ENCODE measurements at regions not wholly inside any gene's neighbourhood (a gene's known extent, or its start where the extent isn't known, plus 50 kb on each side); places are given as distances from the start of the nearest gene placed in this dataset.
"Not testable (repeated sequence)": the region's sequence is repeated elsewhere in the genome, so short reads cannot be mapped to it uniquely, and the experiment has no call there.

DNA sequence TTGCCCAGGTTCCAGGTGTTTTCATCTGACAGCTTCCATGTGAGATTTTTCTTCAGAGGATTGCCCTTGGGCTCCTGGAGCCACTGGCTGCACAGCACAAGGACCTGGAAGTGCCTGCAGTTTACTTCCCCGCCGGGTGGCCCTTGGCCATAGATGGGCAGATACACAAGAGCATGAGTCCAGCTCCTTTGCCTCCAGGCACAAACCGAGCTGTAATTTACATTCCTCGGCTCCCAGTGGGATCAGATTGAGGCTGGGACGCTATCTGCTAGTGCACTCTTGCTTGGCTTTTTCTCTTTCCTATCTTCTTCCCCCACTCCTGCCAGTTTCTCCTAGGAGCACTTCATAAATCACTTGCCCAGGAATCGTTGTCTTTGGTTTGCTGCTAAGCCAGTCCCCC is 85.4 kb upstream of the RALY start:
- DNase-seq (ENCODE audit: low read depth in 4 of 4, low spot score in 1 of 4): no peak

DNA sequence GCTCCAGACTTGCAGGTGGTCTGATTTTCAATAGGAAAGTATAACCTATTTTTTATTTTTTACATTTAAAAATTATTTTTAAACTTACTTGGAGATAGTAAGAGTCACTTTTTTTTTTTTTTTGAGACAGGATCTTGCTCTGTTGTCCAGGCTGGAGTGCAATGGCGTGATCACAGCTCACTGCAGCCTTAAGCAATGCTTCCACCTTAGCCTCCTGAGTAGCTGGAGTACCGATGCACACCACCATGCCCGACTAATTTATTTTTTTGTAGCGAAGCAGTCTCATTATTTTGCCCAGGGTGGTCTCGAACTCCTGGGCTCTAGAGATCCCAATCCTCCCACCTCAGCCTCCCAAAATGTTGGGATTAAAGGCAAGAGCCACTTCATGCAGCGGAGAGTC is 84.8 kb upstream of the RALY start:
- no peak for DNase-seq (ENCODE audit: low read depth in 4 of 4, low spot score in 1 of 4)

DNA sequence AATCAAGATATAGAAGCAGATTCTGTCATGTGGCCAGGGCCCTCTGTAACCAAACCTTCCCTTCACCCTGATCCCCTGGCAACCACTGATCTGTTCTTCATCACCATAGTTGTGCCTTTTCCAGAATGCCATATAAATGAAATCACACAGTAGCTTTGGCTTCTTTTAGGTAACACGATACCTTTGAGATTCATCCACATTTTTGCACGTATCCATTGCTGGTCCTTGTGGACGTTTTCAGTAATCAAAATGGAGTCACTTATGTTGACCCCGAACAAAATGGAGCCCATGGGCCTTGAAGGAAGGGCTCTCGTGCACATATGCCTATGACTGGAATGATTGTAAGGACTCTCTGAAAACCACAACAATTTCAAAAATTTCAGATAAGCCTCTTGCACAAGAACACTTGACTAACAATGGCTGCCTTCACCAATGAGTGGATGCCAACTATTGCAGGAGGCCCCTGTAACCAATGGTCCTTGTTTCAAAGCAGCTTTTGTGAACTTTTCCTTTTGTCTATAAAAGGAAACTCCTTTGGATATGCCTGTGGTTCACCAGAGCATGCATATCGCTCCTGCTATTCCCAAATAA is 84.3 kb upstream of the RALY start:
- DNase-seq (ENCODE audit: low read depth in 4 of 4, low spot score in 1 of 4): no peak

DNA sequence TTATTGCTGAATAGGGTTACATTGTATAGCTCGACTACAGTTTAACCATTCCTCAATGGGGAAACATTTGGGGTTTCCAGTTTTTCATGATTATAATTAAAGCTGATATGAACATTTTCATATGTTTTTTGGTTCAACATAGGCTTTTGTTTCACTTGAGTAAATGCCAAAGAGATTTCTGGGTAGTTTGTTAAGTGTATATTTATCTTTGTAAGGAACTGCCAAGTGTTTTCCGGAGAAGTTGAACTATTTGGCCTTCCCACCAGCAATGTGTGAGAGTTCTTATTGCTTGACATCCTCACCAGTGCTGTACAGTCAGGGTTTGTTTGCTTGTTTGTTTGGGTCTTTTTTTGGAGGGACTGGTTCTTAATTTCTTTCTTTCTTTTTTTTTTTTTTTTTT is 83.7 kb upstream of the RALY start:
- no peak for DNase-seq (ENCODE audit: low read depth in 4 of 4, low spot score in 1 of 4)

DNA sequence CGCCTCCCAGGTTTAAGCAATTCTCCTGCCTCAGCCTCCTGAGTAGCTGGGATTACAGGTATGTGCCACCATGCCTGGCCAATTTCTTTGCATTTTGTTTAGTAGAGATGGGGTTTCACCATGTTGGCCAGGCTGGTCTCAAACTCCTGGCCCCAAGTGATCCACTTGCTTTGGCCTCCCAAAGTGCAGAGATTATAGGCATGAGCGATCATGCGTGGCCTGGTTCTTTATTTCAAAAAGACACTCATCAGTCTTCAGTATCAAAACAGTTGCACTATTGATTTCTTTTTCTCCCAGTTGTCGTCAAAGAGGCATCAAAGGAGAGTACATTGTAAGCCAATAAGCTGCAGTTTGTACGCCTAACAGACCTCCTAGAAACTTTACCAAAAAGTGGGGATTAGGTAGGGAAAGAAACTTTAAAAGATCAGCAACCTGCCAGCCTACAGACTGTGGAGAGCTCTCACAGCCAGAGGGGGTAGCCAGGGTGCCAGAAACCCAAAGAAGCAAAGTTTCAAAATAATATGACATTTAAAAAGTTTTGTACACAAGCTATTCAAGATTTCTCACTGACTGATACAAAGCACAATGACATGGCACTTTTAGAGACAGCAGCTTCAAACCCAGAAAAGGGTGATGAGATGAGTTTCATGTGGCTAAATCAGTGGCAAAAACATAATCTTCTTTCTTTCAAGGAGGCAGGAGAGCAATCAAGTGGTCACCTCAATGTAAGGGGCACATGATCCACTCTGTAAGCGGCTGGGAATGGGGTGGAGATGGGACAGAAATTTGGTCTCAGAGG is 83.0 kb upstream of the RALY start:
- DNase-seq (ENCODE audit: low read depth in 4 of 4, low spot score in 1 of 4): no peak

DNA sequence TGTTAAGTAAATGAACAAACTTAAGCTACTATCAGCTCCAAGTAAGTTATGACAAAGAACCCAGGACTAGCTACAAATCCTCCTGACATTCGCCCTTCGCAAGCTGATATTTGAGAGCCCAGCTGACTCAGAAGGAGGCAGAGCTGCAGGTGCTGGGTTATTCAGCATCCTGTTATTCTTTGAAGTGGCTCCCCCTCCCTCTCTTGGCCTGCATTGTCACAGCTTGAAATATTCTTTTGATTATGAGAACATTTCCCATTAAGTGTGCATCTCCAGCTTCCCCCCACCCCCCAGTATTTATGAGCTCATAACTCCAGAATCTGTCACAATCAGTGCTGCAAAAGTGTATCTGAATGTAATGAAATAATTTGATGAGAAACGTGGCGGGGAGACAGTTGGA is 78.8 kb upstream of the RALY start:
- peak in 3 of 4 experiments; percentile 4 to 12 (median 11) for DNase-seq (ENCODE audit: low read depth in 4 of 4, low spot score in 1 of 4)

DNA sequence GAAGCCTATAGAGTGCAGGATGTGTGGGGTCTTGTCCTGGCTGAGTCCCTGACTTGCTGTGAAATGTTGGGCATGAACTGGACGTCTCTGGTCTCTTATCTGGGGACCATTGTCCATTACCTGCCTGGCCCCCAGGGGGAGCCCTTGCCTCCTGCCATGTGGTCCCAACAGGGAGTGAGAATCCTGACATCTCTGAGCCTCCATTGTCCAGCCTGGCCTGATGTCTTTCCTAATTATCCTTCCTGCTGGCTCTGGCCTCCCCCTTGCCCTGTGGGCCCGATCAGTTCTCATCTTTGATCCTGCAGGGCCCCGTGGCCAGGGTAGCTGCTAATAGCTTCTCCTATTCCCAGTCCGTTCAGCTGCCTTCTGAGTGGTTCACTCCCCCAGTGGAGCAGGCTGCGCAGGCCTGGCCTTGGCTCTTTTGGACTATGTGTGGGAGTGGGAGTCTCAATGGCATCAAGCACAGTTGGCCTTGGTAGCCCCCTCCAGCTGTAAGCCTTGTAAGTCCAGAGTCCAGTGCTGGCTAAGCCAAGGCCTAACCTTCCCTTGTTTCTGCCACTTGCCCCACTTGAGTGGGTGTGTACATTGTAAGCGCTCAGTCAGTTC is 77.9 kb upstream of the RALY start:
- peak in 3 of 4 experiments; percentile 34 to 42 (median 37) for DNase-seq (ENCODE audit: low read depth in 4 of 4, low spot score in 1 of 4)

DNA sequence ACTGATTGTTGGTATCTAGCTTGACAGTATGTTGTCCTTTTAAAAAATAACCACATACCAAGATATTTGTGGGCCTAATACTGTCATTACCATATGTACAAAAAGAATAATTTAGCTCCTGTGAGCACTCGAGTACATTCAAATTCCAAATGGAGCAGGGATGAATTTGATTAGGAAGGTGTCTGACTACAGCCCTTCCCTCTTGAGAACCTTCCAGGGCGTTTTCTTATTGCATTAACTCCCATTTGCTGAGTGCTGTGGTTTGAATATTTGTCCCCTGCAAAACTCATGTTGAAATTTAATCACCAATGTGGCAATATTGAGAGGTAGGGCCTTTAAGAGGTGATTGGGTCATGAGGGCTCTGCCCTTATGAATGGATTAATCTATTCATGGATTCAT is 76.9 kb upstream of the RALY start:
- DNase-seq (ENCODE audit: low read depth in 4 of 4, low spot score in 1 of 4): no peak

DNA sequence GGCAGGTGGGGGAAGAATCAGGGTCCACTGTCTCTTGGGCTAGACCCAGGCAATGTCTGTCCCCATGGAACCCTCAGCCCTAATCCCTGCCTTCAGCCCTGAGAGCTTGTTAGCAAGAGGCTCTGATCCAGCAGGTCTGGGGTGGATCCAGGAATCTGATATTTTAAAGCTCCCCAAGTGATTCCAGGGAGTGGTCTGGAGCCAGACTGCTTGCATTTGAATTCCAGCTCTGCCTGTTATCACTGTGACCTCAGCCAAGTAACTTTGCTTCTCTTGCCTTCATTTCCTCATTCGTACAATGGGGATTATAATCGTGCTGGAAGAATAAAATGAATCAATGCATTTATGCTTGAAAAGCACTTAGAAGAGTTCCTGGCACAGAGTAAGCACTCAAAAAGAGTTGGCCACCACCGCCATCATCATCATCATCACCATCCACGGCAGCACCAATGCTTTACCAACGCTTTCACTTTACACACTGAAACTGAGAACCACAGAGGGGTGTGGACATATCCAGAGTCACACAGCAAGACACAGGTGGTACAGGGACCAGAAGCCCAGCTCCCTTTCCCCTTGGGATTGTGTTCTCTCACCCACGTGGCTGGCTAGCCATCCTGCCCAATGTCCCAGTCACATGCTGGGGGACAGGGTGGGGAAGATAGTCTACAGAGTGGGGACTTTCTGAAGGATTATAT is 75.7 kb upstream of the RALY start:
- DNase-seq (ENCODE audit: low read depth in 4 of 4, low spot score in 1 of 4): no peak

DNA sequence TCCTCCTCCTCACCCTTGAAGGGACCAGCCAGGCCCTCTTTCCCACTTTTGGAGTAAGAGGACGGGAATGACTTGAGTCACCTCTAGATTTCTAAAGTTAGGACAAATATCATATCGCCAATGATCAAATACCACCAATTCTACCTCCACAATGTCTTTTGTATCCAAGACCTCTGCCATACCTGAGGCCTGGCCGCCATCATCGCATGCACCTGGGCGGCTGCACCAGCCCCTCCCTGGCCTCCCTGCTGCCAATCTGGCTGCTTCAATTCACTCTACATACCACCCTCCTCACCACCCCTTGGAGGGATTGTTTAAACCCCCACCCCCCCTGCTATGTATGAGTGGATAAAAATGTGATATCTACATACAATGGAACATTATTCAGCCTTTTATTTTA is 75.0 kb upstream of the RALY start:
- no peak for DNase-seq (ENCODE audit: low read depth in 4 of 4, low spot score in 1 of 4)

DNA sequence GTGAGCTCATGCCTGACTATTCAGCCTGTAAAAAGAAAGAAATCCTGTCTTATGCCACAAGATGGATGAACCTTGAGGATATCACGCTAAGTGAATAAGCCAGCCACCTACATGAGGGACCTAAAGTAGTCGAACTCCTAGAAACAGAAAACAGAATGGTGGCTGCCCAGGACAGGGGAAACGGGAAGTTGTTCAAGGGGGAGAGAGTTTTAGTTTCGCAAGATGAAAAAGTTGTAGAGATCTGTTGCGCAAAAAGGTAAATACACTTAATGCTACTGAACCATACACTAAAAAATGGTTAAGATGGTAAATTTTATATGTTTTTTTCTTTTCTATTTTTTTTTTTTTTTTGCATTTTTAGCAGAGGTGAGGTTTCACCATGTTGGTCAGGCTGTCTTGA is 74.1 kb upstream of the RALY start:
- DNase-seq (ENCODE audit: low read depth in 4 of 4, low spot score in 1 of 4): no peak

DNA sequence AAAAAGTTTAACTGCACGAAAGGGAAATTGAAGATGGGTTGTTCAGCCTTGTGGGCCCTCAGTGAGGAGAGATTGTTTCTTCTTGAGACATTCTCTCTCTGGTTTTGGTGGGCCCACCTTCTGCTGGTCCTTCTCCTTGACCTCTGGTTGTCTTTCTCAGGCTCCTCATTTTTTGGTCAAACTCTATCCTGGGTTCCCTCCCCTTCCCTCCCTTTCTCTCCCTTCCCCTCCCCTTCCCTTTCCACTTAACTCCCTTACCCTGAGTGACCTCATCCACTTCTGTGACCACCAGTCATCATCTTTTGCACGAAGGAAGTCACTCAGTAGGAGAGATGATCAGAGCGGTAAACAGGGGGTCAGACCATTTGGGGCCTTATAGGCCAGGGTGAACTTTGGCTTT is 71.5 kb upstream of the RALY start:
- DNase-seq (ENCODE audit: low read depth in 4 of 4, low spot score in 1 of 4): no peak

DNA sequence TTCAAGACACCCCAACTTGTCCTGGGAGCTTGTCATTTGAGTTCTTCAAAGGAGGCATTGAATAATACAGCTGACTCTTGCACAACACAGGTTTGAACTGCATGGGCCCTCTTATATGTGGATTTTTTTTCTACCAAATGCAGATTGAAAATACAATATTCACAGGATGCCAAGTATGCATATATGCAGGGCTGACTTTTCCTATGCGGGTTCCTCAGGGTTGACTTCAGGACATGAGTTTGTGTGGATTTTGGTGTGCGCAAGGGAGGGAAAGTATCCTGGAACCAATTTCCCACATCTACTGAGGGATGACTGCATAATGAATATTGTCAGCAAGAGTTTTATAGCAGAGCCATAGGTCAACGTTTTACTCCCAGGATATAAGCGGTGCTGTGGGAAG is 70.0 kb upstream of the RALY start:
- no peak for DNase-seq (ENCODE audit: low read depth in 4 of 4, low spot score in 1 of 4)

DNA sequence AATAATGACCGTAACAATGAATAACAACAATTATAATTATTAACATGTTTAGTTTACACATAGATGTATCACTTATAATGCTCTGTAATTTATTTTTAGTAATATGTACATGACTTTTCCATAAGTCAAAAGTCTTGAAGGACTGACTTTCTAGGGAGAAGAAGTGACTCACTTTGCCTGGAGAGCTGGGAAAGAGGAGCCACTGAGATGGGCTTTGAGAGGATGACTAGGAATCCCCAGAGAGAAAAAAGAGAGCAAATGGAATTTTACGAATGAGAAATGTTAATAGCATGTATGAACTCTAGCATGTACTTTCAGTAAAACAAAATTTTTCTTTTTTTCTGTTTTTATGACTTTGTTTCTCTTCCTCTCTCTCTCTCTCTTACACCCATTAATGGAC is 67.8 kb upstream of the RALY start:
- DNase-seq (ENCODE audit: low read depth in 4 of 4, low spot score in 1 of 4): no peak

DNA sequence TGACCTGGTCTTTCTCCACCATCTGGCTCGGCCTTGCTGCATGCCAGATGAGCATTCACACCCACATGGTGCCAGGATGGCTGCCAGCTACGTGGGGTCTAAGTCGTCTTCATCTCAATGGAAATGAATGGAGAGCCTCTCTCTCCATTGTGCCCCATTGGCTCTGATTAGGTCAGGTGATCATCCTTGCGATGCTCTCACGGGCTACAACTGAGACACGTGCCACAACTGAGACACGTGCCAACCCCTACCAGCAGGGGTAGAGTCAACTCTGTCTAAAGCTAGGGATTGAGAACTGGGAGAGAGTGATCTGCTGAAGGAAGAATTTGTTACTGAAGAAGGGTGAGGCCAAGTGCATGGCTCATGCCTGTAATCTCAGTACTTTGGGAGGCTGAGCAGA is 67.3 kb upstream of the RALY start:
- DNase-seq (ENCODE audit: low read depth in 4 of 4, low spot score in 1 of 4): no peak

DNA sequence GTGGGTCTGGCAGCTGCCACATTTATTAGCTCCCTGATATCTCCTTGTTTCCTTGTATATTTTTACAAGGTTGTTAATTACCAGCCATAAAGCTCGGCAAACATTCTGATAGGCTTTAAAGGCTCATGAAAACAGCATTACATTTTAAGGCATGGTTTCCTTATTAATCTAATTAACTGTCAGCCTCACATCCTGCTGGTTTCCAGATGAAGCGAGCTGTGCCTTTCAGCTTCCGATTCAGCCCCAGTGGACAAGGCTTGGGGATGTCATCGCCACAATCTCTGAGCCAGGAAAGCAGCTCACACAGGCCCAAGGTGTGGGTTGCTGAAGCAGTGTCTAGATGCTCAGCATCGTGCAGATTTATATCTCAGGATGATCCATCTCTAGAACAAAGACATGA is 66.0 kb upstream of the RALY start:
- DNase-seq (ENCODE audit: low read depth in 4 of 4, low spot score in 1 of 4): no peak

DNA sequence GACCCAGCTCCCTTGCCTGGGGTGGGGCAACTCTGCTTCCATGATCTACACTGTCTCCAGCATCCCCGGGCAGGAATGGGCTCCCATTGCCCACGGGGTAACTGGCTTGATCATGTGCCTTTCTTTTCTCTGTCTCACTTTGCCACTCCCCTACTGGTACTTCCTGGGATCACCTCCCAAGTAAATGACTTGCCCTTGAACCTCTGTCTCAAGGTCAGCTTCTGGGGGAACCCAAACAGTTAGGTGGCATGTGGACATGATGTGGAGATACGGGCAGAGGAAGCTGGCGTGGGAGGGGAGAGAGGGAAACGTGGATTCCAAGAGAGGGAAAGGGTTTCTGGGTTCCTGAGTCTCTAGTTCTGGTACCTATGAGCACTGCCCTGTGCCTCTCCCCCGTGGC is 63.8 kb upstream of the RALY start:
- no peak for DNase-seq (ENCODE audit: low read depth in 4 of 4, low spot score in 1 of 4)

DNA sequence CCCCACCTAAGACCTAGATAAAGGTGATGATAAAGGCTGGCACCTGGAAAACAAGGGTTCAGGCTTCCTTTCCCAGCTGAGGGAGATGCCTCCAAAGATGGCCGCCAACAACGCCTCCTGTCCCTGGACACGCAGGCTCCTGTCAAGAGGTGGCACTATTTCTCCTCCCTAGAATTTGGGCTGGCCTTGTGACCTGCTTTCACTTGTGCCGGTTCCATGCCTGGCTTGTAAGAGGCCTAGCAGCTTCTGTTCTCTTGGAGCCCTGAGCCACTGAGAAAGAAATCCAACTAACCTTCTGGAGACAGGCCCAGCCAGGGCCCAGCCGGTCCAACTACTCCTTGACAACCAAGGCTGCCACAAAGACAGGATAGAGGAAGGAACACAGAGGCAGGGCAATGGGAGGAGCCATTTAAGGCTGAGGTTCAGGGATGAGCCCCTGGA is 60.2 kb upstream of the RALY start:
- DNase-seq (ENCODE audit: low read depth in 4 of 4, low spot score in 1 of 4): peak; percentile 7 to 33 (median 14)

DNA sequence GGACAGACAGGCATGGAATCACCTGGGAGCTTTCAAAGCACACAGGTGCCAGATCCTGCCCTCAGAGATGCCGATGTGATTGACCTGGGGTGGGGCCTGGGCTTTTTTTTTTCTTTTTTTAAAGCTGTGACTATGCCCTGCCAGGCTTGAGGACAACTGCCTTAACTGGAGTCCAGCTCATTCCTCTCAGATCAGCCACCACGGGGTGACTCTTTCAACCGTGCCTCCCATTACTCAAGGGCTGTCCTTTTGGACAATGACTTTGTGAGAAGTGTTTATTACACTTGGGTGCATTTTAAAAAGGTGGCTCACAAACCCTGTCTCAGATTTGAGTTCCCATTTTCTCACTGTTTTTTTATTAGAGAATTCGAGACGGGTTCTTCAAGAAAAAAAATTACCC is 57.1 kb upstream of the RALY start:
- DNase-seq (ENCODE audit: low read depth in 4 of 4, low spot score in 1 of 4): no peak

DNA sequence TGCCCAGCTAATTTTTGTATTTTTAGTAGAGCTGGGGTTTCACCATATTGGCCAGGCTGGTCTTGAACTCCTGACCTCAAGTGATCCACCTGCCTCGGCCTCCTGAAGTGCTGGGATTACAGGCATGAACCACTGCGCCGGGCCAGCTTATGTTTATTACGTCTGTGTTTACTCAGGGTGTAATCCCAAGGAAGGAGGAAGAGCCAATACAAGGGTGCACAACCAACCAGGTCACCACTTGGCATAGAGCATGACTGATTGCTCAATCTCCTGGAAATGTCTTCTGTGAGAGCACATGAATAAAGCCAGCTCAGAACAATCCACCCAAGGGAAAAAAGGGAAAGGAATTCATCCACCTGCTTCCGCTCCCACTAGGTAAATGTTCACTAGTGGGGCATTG is 54.7 kb upstream of the RALY start:
- not testable (repeated sequence) for DNase-seq (ENCODE audit: low read depth in 4 of 4, low spot score in 1 of 4)

DNA sequence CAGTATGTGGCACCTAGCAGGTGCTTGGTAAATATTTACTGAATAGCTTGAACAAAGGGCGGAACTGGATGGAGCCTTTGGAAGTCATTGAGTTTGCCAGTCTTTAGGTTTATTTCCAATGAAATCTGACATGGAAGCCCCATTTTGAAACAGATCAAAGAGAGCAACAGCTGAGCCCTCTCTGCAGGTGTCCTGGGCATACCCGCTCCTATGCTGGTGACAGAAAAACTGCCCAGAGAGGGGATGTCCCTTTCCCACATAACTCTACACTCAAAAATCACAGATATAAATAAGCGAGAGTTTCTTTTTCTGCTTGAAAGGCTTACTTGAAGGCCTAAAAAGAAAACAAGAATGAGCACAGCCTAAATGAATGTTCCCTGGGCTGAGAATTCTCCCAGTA is 53.0 kb upstream of the RALY start:
- DNase-seq (ENCODE audit: low read depth in 4 of 4, low spot score in 1 of 4): no peak
